Adipocyte (in vitro differentiated cells): ENCODE measurements at regions not wholly inside any gene's neighbourhood (a gene's known extent, or its start where the extent isn't known, plus 50 kb on each side); places are given as distances from the start of the nearest gene placed in this dataset.
"Not testable (repeated sequence)": the region's sequence is repeated elsewhere in the genome, so short reads cannot be mapped to it uniquely, and the experiment has no call there.

Source experiments
- DNase-seq: peaks from one replicate; pipeline ENCODE4 v3.0.0-alpha.2; 2015; ENCODE audit warnings: low read depth
- H3K27me3 ChIP-seq: replicated peaks from 2 replicates; pipeline ENCODE4 v1.7.0; 2013; ENCODE audit warnings: mild to moderate bottlenecking, low read length, moderate library complexity; ENCODE audit not compliant: control insufficient read depth, insufficient read depth
- H3K36me3 ChIP-seq: 2 replicates; pipeline ENCODE4 v1.7.0; 2013; ENCODE audit warnings: low read length, mild to moderate bottlenecking, moderate library complexity; ENCODE audit not compliant: control insufficient read depth, insufficient read depth, severe bottlenecking
- H3K4me1 ChIP-seq: 2 replicates; pipeline ENCODE4 v1.7.0; 2013; ENCODE audit warnings: mild to moderate bottlenecking, low read length, moderate library complexity; ENCODE audit not compliant: control insufficient read depth, insufficient read depth
- H3K4me3 ChIP-seq: 2 replicates; pipeline ENCODE4 v1.7.0; 2013; ENCODE audit warnings: mild to moderate bottlenecking, low read length, moderate library complexity
- H3K9ac ChIP-seq: 2 replicates; pipeline ENCODE4 v1.7.0; 2013; ENCODE audit warnings: mild to moderate bottlenecking, low read length, moderate library complexity
- H3K9me3 ChIP-seq: 2 replicates; pipeline ENCODE4 v1.7.0; 2013; ENCODE audit warnings: mild to moderate bottlenecking, low read length, moderate library complexity; ENCODE audit not compliant: control insufficient read depth

DNA sequence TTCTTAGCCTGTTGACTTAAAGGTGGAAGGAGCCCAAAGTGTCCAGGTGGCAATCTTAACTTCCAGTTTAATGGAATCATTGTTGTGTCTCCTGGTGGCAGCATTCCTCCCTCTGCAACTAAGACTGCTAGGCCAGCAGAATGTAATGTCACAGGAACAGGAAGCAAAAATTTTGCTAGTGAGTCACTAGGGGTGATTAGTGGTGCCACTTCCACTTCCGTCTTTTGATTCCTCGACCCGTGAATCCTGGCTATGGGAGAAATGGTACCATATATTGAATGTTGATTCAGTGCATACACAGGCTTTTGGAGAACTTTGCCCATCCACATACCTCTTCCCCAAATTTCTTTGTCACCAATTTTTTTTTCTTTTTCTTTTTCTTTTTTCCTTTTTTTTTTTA, 661.4 kb downstream of the TAF11L14 start:
- not testable (repeated sequence) for H3K36me3 ChIP-seq, H3K9ac ChIP-seq, DNase-seq, H3K4me3 ChIP-seq, H3K27me3 ChIP-seq, H3K4me1 ChIP-seq, H3K9me3 ChIP-seq

DNA sequence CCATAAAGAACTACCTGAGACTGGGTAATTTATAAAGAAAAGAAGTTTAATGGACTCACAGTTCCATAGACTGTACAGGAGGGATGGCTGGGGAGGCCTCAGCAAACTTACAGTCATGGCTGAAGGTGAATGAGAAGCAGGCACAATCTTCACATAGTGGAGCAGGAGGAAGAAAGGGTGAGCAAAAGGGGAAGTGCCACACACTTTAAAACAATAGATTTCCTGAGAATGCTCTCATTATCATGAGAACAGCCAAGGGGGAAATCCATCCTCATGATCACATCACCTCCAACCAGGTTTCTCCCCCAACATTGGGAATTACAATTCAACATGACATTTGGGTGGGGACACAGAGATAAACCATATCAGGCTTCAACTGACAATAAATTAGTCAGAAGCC, 664.9 kb downstream of the TAF11L14 start:
- DNase-seq, result no peak
- H3K9ac ChIP-seq, result no peak overlapping the region
- no peaks in the 10 kb centered on the region for H3K4me1 ChIP-seq
- H3K9me3 ChIP-seq, result no peaks in the 10 kb centered on the region
- H3K36me3 ChIP-seq, result no peaks in the 10 kb centered on the region
- no peak overlapping the region for H3K4me3 ChIP-seq
- peaks cover 4% of the 10 kb centered on the region for H3K27me3 ChIP-seq

DNA sequence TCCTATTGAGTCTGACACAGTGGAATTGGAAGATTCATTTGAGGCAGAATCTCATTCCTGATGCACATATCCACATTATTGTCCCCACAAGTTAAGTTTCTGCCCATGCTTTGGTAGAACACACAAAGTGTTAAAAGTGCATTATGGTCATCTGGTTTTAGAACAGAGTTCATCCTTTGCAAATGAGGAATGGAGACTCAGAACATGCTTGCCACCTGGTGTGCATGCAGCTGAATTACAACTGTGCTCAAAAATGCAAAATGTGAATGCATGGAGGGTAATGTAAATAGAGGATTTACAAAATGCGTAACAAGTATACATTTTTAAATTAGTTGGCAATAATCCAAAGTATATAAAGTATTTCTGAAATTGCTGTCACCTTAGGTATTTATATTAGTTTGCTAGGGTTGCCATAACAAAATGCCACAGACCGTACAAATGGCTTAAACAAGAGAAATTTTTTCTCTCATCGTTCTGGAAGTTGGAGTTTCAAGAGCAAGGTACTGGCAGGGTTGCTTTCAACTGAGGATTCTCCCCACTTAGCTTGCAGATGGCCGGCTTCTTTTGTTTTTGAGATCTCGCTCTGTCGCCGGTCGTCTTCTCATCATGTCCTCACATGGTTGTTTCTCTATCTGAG, 671.1 kb downstream of the TAF11L14 start:
- peak; percentile 74 for DNase-seq
- Histone ChIP-seq H3K36me3 (no peaks in the 10 kb centered on the region), H3K4me3 (no peak overlapping the region), H3K9ac (no peak overlapping the region), H3K27me3 (peaks cover 4% of the 10 kb centered on the region), H3K4me1 (no peaks in the 10 kb centered on the region), H3K9me3 (no peaks in the 10 kb centered on the region)

- no peaks in the 10 kb centered on the region for H3K36me3 ChIP-seq
- H3K4me3 ChIP-seq, result no peak overlapping the region
- H3K9ac ChIP-seq, result no peak overlapping the region
- DNase-seq, result no peak
- H3K9me3 ChIP-seq, result no peaks in the 10 kb centered on the region
- no peaks in the 10 kb centered on the region for H3K4me1 ChIP-seq
- no peaks in the 10 kb centered on the region for H3K27me3 ChIP-seq
These were observed 677.0 kb downstream of the TAF11L14 start for GRCh38 chr5:18311266-18311665.

DNA sequence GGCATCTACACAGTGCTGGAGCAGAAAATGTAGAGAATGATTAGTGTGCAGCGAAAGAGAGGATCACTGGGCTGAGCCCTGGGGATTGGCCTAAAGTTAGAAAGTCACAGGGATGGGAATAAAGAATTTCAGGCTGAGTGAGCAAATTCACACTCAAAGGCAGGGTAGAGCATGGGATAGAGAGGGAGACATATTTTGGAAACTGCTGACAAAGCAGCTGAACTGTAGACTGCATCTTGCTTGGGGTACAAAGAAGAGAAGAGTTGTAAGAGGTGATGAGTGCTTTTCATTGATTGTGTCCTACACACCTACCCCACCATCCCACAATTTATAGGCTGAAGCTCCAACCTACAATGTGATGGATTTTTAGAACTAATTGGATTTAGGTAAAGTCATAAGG, 677.8 kb downstream of the TAF11L14 start:
- no peak overlapping the region for H3K4me3 ChIP-seq
- H3K9me3 ChIP-seq, result no peaks in the 10 kb centered on the region

GRCh38 chr5:18314192-18314778, 680.0 kb downstream of the TAF11L14 start:
- no peaks in the 10 kb centered on the region for H3K36me3 ChIP-seq
- H3K4me3 ChIP-seq, result no peak overlapping the region
- H3K9me3 ChIP-seq, result no peaks in the 10 kb centered on the region
- no peaks in the 10 kb centered on the region for H3K4me1 ChIP-seq
- no peaks in the 10 kb centered on the region for H3K27me3 ChIP-seq
- no peak overlapping the region for H3K9ac ChIP-seq
- peak; percentile 75 for DNase-seq

More for the DNA sequence above, 677.8 kb downstream of the TAF11L14 start:
- Histone ChIP-seq H3K4me1 (no peaks in the 10 kb centered on the region), H3K27me3 (no peaks in the 10 kb centered on the region), H3K9ac (no peak overlapping the region), H3K36me3 (no peaks in the 10 kb centered on the region)
- DNase-seq, result no peak

GRCh38 chr5:18321262-18321942, 687.1 kb downstream of the TAF11L14 start:
- Histone ChIP-seq H3K27me3 (no peaks in the 10 kb centered on the region), H3K4me1 (no peaks in the 10 kb centered on the region)

GRCh38 chr5:18323891-18324290, 689.6 kb downstream of the TAF11L14 start:
- Histone ChIP-seq H3K4me3 (no peak overlapping the region), H3K9ac (no peak overlapping the region), H3K9me3 (no peaks in the 10 kb centered on the region), H3K4me1 (no peaks in the 10 kb centered on the region), H3K27me3 (no peaks in the 10 kb centered on the region), H3K36me3 (no peaks in the 10 kb centered on the region)
- no peak for DNase-seq

More at GRCh38 chr5:18321262-18321942, 687.1 kb downstream of the TAF11L14 start:
- Histone ChIP-seq H3K9me3 (no peaks in the 10 kb centered on the region), H3K9ac (no peak overlapping the region), H3K4me3 (no peak overlapping the region), H3K36me3 (no peaks in the 10 kb centered on the region)
- no peak for DNase-seq

GRCh38 chr5:18325431-18325830, 691.2 kb downstream of the TAF11L14 start:
- H3K9ac ChIP-seq, result no peak overlapping the region
- H3K4me3 ChIP-seq, result no peak overlapping the region
- no peaks in the 10 kb centered on the region for H3K4me1 ChIP-seq
- DNase-seq, result no peak
- H3K9me3 ChIP-seq, result no peaks in the 10 kb centered on the region
- H3K36me3 ChIP-seq, result no peaks in the 10 kb centered on the region
- no peaks in the 10 kb centered on the region for H3K27me3 ChIP-seq

DNA sequence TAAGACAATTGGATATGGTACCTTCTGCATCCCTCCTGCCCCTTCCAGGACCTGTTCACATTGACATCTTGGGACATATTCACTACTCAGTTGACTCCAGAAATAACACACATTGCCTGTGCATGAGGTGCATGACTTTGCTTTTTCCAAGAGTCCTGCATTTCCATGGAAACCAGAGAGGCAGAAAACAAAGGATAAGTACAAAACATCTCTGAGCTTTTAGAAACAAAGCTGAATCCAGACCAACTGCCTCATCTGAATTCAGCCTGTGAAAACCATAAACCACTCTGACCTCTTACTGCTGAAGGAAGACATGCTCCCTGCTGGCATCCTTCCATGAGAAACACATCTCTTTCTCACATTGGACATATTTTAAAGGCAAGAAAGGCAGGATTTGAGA, 695.1 kb downstream of the TAF11L14 start:
- no peaks in the 10 kb centered on the region for H3K36me3 ChIP-seq
- no peaks in the 10 kb centered on the region for H3K4me1 ChIP-seq
- H3K9me3 ChIP-seq, result peaks cover 2% of the 10 kb centered on the region
- no peak overlapping the region for H3K4me3 ChIP-seq
- no peaks in the 10 kb centered on the region for H3K27me3 ChIP-seq
- no peak overlapping the region for H3K9ac ChIP-seq
- peak; percentile 11 for DNase-seq

DNA sequence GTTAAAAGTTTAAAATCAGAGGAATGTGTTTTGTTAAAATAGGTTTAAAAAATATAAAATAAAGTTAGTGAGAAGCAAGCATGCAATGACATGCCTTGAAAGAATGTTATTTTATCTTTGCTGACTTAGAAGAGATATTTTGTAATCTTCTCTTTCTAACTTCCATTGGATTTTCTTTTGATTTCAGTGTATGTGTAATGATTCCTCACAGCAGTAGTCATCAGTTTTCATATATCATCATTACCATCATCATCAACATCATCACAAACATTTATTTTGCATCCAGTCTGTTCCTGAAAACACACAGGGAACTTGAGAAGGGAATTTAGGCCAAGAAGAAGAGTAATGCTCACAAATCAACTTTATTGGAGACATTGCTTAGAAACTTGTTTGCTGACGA, 699.6 kb downstream of the TAF11L14 start:
- H3K9me3 ChIP-seq, result peaks cover 2% of the 10 kb centered on the region
- peak; percentile 14 for DNase-seq
- no peaks in the 10 kb centered on the region for H3K27me3 ChIP-seq
- no peak overlapping the region for H3K9ac ChIP-seq
- no peak overlapping the region for H3K4me3 ChIP-seq
- H3K4me1 ChIP-seq, result no peaks in the 10 kb centered on the region
- no peaks in the 10 kb centered on the region for H3K36me3 ChIP-seq
